ENCODE measurements at regions not wholly inside any gene's neighbourhood (a gene's known extent, or its start where the extent isn't known, plus 50 kb on each side); places are given as distances from the start of the nearest gene placed in this dataset.

- Histone ChIP-seq H3K27me3 (no peaks in the 10 kb centered on the region), H3K27ac (no peak overlapping the region), H3K36me3 (no peaks in the 10 kb centered on the region), H3K4me3 (no peak overlapping the region), H3K9me3 (peaks cover 0 to 34% (median 3%) of the 10 kb centered on the region in 11 donors), H3K4me1 (no peaks in the 10 kb centered on the region)
- no peak for TF ChIP-seq CTCF (IDR thresholded peaks at IDR 0.05)
- DNase-seq: no peak
- intact Hi-C loops (cut with DNase I): no loop called here
- WGBS, 2 donors: 74 to 79% methylated on average over 2 of the region's 2 CpGs
- ATAC-seq: no peak
These were observed 551.4 kb upstream of the SGCG start for GRCh38 chr13:22629374-22629773.

- Histone ChIP-seq H3K36me3 (no peaks in the 10 kb centered on the region), H3K9me3 (no peaks in the 10 kb centered on the region), H3K27ac (no peak overlapping the region), H3K4me1 (no peaks in the 10 kb centered on the region), H3K27me3 (no peaks in the 10 kb centered on the region), H3K4me3 (no peak overlapping the region)
- TF ChIP-seq CTCF (IDR thresholded peaks at IDR 0.05): no peak
- 91 to 93% methylated on average over 8 of the region's 8 CpGs for WGBS, 2 donors
- intact Hi-C loops (cut with DNase I): no loop called here
- ATAC-seq (no peak), DNase-seq (no peak)
These were observed 538.7 kb upstream of the SGCG start for GRCh38 chr13:22642088-22642487.

GRCh38 chr13:22644941-22645340, 535.8 kb upstream of the SGCG start:
- H3K4me3 ChIP-seq: no peak overlapping the region
- 65 to 74% methylated on average over 4 of the region's 4 CpGs for WGBS, 2 donors
- DNase-seq (no peak), ATAC-seq (no peak)
- H3K27me3 ChIP-seq: no peaks in the 10 kb centered on the region
- H3K36me3 ChIP-seq: no peaks in the 10 kb centered on the region
- no peak for TF ChIP-seq CTCF (IDR thresholded peaks at IDR 0.05)
- H3K27ac ChIP-seq: no peak overlapping the region
- intact Hi-C loops (cut with DNase I): no loop called here
- no peaks in the 10 kb centered on the region for H3K9me3 ChIP-seq
- no peaks in the 10 kb centered on the region for H3K4me1 ChIP-seq

GRCh38 chr13:22647156-22647850, 533.5 kb upstream of the SGCG start:
- intact Hi-C loops (cut with DNase I): no loop called here
- DNase-seq (no peak), ATAC-seq (no peak)
- Histone ChIP-seq H3K27ac (no peak overlapping the region), H3K27me3 (no peaks in the 10 kb centered on the region), H3K36me3 (no peaks in the 10 kb centered on the region), H3K4me1 (no peaks in the 10 kb centered on the region), H3K9me3 (no peaks in the 10 kb centered on the region), H3K4me3 (no peak overlapping the region)
- no peak for TF ChIP-seq CTCF (IDR thresholded peaks at IDR 0.05)
